GM12891 (cell line): ENCODE measurements at regions not wholly inside any gene's neighbourhood (a gene's known extent, or its start where the extent isn't known, plus 50 kb on each side); places are given as distances from the start of the nearest gene placed in this dataset.

Experiments used
- PAX5 ChIP-seq: IDR thresholded peaks from 2 replicates; pipeline ENCODE4 v1.6.1; 2011; ENCODE audit warnings: low read length, moderate library complexity, mild to moderate bottlenecking; ENCODE audit not compliant: insufficient read depth, severe bottlenecking
- POLR2A ChIP-seq: IDR thresholded peaks from 2 replicates; pipeline ENCODE4 v1.6.1; 2011; ENCODE audit warnings: low read depth, low read length, control low read depth
- POLR2AphosphoS5 ChIP-seq: IDR thresholded peaks from 2 replicates; pipeline ENCODE4 v1.6.1; 2011; ENCODE audit warnings: low read depth, low read length, control low read depth
- POU2F2 ChIP-seq: IDR thresholded peaks from 2 replicates; pipeline ENCODE4 v1.6.1; 2011; ENCODE audit warnings: low read depth, mild to moderate bottlenecking, control low read depth, low read length, moderate library complexity
- SPI1 ChIP-seq: IDR thresholded peaks from 2 replicates; pipeline ENCODE4 v1.6.1; 2011; ENCODE audit warnings: low read depth, low read length, control low read depth
- TAF1 ChIP-seq: IDR thresholded peaks from 2 replicates; pipeline ENCODE4 v1.6.1; 2011; ENCODE audit warnings: low read depth, low read length, control low read depth

- TF ChIP-seq POLR2A (no peak), POLR2AphosphoS5 (no peak), TAF1 (no peak), SPI1 (no peak), POU2F2 (no peak), PAX5 (no peak)
Observed at GRCh38 chr5:23372177-23372576, 135.2 kb upstream of the PRDM9 start.
